Skin epidermis (tissue), 12 donors: ENCODE measurements at regions not wholly inside any gene's neighbourhood (a gene's known extent, or its start where the extent isn't known, plus 50 kb on each side); places are given as distances from the start of the nearest gene placed in this dataset.

Experiments used
- H3K27ac ChIP-seq, 21 experiments: fragments of 200-600 bp; sonication (generic) in 11 of 21; one replicate each; pipeline ENCODE4 v1.5.0; 2020; ENCODE audit warnings: mild to moderate bottlenecking in 3 of 21, inconsistent platforms in 2 of 21, moderate library complexity in 2 of 21
- H3K4me3 ChIP-seq, 7 experiments: fragments of 200-600 bp; sonication (generic) in 2 of 7; one replicate each; pipeline ENCODE4 v1.5.0; 2020; ENCODE audit warnings: inconsistent platforms in 2 of 7, mild to moderate bottlenecking in 2 of 7, moderate library complexity in 1 of 7

DNA sequence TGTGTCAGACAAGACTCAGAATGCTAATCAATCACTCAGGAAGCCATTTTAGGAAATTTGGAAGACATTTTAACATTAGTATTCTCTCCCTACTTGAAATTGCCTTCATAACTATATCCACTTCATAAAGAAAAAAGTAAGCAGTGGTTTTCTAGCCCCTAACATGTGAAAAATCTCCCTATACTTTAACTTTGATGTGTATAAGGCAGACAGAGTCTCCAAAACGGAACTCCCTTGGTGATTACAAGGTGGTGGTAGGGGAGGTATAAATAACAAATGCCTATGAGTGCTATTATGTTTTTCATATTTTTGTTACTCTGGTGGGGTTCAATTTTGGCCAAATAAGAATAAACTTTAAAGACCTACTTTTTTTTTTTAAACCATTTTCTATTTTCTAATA lies 300.3 kb downstream of the BTG1 start:
- H3K4me3 ChIP-seq = no peak overlapping the region
- no peak overlapping the region for H3K27ac ChIP-seq

DNA sequence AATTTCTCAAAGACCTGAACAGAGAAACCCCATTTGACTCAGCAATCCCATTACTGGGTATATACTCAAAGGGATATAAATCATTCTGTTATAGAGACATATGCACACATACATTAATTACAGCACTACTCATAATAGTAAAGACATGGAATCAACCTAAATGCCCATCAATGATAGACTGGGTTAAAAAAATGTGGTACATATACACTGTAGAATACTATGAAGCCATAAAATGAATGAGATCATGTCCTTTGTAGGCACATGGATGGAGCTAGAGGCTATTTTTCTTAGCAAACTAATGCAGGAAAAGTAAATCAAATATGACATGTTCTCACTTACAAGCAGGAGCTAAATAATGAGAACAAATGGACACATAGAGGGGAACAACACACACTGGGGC lies 303.8 kb downstream of the BTG1 start:
- no peak overlapping the region for H3K27ac ChIP-seq

DNA sequence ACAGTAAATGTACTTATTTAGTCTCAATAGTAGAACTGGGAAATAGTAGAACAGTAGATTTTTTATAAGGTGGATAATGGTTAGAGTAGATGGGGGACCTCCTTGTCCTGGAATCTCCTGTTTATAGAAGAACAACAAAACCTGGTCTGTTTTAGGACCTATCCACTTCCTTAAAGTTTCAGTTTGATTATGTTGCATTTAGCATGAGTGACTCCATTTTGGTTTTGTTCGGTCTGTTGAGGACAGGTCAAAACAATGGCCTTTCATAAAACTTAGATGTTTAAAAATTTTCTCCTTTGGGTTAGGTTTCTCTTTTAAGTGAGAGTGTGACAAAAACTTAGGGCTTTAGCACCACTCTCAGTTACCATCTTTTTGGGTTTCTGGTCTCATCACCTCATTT lies 308.9 kb downstream of the BTG1 start:
- H3K4me3 ChIP-seq = no peak overlapping the region
- no peak overlapping the region for H3K27ac ChIP-seq

More for the DNA sequence above, 303.8 kb downstream of the BTG1 start:
- no peak overlapping the region for H3K4me3 ChIP-seq

DNA sequence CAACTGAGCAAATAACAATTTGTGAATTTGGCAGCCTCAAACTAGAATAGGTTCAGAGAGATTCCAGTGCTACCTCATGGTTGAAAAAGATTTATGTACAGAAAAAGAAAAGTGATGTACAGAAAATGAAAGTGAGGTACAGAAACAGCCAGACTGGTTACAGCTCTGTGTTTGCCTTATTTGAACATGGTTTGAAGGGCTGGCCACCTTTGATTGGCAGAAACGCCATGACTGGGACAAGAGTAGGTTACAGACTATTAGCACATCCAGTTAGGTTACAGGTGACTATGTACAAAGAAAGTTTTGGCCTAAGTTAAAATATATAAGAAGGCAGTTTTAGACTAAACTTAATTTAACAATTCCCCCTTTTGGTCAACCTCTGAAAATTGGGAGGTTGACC lies 309.4 kb downstream of the BTG1 start:
- no peak overlapping the region for H3K27ac ChIP-seq
- H3K4me3 ChIP-seq = no peak overlapping the region

DNA sequence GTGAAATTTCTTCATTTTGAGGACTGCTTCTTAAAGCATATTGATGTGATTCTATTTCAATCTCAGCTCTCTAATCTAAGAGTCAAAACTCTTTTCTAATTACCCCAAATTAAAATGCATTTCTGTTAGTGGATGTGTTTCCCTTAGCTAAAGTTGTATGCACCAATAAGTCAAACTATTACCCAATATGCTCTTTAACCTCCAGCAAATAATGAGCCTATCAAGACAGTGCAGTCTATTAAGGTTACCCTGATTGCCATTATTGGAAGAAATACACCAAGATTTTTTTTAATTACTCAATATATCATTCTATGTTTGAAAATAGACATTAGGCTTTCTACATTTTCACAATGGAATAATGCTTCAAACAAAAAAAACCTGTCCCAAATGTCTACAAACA lies 310.0 kb downstream of the BTG1 start:
- no peak overlapping the region for H3K4me3 ChIP-seq
- no peak overlapping the region for H3K27ac ChIP-seq

DNA sequence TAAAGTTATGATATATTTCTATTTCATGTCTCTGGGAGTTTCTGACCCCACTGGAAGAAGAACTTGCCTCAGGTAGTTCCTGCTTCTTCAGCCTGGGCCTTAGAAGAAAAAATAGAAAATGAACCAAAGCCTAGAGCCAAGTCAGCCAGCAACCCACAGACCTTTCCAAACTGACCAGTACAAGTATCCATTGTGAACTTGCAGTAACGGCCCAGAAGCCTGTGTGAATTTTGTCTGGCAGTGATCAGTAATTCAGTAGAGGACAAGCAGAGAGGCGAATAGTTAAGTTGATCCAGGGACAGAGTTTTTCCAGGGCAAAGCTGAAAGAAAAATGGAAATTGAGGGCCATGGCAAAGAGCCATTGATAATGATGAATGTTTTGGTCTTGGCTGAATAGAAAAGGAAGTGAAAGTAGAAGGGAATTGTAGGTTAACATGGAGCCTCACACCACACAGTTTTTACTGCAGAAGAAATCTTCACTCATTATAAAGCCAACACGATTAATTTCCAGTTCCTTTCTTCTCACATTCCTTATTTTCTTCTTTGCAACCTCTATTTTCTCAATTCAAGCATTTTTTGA lies 311.8 kb downstream of the BTG1 start:
- H3K27ac ChIP-seq = no peak overlapping the region
- no peak overlapping the region for H3K4me3 ChIP-seq

DNA sequence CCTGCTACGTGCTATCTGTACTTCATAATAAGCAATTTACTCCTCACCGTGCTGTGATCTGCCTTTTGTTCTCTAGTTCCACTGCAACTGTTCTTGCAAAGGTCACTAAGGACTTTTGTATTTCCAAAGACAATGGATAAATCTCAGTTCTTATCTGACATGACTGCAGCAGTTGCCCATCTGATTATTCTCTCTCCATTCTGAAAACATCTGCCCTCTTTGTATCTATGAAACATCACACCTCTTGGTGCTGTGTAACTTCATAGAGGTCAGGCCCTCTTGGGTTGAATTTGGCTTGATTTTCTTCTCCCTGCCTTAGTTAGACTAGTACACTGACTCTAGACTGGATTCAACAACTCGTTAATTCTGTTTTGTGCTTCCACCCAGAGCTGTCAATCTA lies 319.6 kb downstream of the BTG1 start:
- Histone ChIP-seq H3K4me3 (no peak overlapping the region), H3K27ac (no peak overlapping the region)

DNA sequence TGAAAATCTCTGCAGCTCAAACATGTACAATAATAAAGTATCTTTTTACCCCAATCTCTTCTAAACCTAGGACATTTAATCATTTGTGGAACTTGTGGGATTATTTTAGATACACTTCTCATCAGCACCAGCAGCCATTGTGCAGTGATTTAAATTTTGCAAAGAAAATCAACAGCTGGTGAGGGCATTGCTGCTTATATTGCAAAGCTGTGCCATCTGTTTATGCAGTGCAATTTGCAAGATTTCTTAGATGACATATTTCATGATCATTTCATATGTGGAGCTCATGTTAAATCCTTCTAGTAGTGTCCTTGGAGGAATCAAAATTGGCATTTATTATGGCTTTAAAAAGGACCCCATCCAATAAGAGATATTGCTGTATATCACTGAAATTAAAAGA lies 320.7 kb downstream of the BTG1 start:
- no peak overlapping the region for H3K27ac ChIP-seq
- H3K4me3 ChIP-seq = no peak overlapping the region

DNA sequence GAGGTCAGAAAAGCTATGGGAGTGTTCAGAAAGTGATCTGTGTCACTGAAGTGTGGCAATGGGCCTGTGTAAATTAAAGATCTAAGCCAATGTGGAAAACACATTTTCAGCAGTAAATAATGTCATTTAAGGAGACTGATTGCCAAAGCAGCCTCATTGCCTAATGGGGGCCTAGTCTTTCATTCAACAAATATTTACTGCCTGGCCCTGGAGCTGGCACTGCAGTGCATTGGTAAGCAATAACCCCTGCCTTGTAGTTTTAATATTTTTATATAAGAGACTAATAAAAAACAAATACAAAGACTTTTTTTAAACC lies 326.6 kb downstream of the BTG1 start:
- Histone ChIP-seq H3K27ac (peak overlapping the region in 7 of 21 experiments; percentile 5 to 59 (median 27)), H3K4me3 (no peak overlapping the region)

DNA sequence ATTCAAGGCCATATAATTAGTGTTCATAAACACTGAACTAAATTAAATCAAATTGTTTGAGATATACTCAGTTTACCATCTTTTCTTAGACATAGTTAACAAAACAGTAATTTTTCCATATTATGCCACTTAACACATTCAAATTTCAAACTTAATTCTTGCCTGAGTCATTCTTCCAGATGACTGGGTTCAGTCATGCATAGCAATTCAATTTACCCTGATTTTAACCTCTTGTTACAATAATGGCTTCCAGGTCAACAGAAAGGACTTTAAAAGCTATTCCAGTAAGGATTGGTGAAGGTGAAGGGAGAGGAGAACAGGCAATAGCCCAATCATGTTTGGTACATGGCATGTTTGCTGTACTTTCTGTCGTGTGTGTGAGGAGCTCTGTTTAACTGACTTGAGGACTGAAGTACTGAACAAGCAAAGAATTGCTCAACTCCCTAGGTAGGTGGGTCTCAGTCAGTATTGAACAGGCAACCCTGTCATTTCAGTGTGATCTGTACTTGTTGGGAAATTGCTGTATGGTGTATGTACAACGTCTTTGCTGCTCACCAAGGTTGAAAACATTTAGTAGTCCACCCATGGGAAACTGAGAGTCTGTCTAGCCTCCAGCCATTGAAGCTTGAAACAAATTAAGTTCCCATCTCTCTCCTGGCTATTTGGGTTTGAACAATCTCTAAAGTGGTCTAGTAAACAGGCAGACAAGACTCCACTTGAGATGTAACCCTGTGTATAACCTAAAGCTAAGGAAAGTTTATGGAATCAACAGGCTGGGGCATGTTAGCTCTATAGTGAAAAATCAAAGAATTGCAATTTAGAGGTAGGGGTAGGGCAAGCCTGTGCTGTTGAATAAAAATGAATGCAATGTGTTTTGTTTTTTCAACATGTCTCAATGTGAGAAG lies 327.2 kb downstream of the BTG1 start:
- H3K4me3 ChIP-seq = no peak overlapping the region
- H3K27ac ChIP-seq = peak overlapping the region in 12 of 21 experiments; percentile 0 to 62 (median 26)

DNA sequence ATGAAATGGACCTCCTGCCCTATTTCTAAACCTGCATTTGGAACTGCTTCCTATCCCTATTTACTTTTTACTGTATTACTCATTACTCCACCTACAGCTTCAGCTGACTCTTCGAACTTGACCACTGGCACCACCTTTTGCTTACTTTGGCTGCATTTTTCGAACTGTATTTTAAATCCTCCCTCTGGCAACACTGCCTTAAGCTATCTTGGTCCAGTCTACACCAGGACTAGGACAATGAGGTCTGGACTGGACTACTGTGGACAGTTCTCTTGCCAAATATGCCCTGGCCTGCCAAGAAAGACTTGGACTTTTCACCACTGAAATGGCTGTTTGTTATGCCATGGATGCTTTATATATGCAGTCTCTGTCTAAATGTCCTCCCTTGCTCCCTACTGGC lies 328.1 kb downstream of the BTG1 start:
- no peak overlapping the region for H3K27ac ChIP-seq

DNA sequence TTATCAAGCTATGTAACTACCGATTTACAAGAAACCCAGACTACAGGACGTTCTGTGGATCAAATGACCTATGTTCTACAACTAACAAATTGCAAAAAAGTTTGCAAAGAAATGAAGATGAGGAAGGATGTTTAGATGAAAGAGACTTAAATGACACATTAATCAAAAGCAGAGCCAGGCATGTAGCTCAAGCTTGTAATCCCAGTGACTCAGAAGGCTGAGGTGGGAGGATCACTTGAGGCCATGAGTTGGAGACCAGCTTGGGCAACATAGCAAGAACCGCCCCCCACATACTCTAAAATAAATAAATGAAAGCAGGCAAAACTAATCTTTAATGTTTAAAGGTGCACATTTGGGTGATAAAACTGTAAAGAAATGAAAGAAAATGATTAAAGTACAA lies 331.9 kb downstream of the BTG1 start:
- no peak overlapping the region for H3K4me3 ChIP-seq
- H3K27ac ChIP-seq = no peak overlapping the region

More for the DNA sequence above, 328.1 kb downstream of the BTG1 start:
- no peak overlapping the region for H3K4me3 ChIP-seq

DNA sequence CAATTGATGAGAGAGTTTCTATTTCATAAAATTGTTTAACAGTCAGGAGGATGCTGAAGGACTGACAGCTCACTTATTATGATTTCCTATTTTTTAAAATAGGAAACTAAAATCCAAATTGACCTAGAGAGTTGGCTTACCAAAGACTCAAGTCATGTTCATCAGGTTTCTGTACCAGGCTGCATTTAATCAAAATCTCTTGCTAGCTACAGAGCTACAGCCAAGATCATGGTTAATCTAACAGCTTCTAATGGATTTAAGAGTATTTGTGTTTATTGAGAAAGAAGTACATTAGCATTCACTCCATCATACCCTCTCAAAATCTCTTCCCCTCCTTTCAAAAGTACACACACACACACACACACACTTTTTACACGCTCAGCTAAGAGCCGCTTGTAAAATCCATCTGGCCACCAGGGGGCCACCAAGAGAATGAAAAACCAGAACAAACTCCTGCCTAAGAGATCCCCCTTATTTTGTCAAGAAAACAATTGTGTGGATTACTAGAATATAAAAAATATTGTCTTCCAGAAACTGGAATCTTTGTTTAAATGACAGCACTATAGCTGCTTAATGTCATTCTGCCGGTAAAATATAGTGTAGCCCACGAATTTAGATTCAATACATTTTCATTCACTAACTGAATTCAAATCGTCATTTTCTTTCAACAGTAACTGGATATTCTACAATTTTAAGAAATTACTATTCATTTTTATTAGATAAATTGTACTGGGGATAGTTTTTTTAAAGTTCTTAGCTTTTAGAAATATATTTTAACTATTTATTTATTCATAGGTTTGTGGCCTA lies 334.0 kb downstream of the BTG1 start:
- H3K27ac ChIP-seq = no peak overlapping the region
- no peak overlapping the region for H3K4me3 ChIP-seq

DNA sequence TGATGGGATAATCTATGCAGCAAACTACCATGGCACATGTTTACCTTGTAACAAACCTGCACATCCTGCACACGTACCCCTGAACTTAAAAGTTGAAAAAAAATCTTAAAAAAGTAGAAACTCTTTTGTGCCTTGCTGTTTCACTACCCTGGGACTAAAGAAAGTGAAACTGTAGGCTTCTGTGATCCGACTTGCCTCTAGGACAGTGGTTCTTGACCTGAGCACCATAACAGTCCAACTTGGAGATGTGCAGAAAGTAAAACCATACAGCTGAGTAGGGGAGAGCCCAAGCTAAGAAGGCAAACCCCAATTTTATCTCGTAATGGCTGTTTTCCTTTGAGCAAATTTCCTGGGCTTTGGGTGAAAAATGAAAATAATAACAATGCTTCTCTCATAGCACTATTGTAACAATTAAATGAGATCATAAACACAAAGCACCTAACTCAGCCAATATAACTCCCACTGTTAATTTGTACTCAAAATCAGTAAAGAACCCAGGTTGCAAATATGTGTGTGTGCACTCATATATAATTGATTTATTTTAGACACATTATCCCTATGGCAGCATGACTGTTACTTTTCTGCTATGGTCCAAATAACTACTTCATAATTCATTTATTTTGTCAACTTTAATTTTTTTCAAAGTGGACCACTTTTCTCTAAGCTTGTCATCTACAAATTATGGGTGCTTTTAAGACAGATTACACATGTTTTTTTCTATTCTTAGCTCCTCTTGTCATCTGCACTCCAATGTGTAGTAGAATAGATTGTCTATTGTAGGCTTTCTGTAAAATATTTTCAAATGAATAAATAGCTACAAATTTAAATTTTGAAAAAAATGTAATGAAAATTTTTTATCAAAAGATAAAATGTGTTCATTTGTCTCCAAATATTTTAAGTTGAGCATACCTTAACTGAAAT lies 334.9 kb downstream of the BTG1 start:
- Histone ChIP-seq H3K4me3 (no peak overlapping the region), H3K27ac (no peak overlapping the region)

DNA sequence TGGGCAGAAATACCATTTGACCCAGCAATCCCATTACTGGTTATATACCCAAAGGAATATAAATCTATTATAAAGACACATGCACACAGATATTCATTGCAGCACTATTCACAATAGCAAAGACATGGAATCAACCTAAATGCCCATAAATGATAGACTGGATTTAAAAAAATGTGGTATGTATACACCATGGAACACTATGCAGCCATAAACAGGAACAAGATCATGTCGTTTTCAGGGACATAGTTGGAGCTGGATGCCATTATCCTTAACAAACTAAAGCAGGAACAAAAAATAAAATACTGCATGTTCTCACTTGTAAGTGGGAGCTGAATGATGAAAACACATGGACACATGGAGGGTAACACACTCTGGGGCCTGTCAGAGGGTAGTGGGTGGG lies 335.6 kb downstream of the BTG1 start:
- Histone ChIP-seq H3K4me3 (no peak overlapping the region), H3K27ac (no peak overlapping the region)

DNA sequence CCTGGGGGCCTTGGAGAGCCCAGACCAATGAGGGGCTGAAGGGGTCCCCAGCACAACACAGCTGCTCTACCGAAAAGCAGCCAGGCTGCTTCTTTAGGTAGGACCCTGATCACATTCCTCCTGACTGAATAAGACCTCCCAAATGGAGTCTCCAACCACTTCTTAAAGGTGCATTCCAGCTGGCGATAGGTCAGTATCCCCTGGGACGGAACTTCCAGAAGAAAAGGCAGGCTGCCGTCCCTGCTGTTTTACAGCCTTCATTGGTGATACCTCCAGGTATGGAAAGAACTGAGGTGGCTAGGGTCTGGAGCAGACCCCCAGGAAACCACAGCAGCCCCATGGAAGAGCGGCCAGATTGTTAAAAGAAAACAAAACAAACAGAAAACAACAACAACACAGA lies 340.6 kb downstream of the BTG1 start:
- Histone ChIP-seq H3K4me3 (no peak overlapping the region), H3K27ac (no peak overlapping the region)

DNA sequence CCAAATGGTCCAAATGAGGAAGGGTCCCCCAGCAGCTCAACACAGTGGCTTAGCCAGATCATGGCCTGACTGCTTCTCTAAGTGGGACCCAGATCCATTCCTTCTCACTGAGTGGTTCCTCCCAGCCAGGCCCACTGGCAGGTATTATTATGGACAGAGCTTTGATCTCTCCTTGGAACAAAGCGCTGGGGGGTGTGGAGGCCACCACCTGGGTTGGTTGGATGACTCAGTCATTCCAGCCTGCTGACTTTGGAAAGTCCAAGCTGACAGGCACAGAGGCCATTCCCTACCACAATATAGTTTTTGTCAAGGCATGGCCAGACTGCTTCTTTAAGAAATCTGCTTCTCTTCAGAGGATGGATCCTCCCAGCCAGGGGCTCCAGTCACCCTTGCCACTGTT lies 341.1 kb downstream of the BTG1 start:
- Histone ChIP-seq H3K27ac (no peak overlapping the region), H3K4me3 (no peak overlapping the region)

DNA sequence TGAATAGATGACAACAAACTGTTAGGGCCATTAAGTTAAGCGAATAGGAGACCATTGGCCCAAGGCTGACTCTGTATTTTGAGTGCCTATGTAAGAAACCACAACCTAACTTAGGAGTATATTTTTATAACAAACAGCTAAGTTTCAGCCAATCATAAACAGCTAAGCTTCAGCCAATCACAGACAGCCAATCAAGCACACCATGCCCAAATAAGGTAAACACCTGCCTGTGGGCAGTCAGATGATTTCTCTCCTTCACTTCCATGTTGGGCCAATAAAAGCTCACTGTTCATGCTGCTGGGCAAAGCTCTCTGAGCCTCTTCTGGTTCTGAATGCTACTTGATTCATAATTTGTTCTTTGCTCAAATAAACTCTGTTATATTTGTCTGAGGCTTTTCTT lies 344.6 kb downstream of the BTG1 start:
- H3K4me3 ChIP-seq = no peak overlapping the region
- no peak overlapping the region for H3K27ac ChIP-seq

DNA sequence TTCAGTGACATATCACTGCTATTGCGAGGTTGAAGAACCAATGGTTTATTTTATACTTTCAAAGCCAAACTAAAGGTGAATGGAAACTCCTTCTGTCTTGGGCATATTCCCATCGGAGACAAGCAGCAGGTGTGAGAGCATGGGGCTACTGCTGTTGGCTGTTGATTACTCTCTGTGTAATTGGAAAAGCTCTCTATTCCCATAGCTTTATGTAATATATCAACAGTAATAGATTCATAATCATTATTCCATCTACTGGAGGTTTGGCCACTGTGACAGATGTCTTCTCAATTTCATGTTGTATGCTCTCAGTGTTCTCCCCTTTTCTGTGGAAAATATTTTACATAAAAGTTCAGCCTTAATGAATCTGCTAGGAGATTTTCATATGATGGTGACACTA lies 352.0 kb downstream of the BTG1 start:
- no peak overlapping the region for H3K4me3 ChIP-seq
- no peak overlapping the region for H3K27ac ChIP-seq

DNA sequence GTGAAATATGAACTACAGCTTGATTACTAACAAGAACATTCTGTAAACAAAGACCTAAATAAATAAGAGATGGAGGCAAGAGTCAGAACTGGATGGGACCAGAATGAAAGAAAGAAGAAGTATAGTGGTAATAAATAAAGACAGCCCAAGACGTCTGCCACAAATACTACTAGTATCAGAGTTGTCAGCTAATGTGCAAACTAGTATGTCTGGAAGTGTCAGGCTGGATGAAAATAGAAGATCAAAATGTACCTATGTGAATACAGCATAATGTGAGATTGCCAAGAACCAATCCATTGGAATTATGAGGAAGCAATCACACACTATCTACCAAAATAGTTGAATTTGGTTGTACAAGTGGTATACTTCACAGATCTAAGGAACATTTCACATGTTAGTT lies 353.0 kb downstream of the BTG1 start:
- H3K27ac ChIP-seq = no peak overlapping the region

More for the DNA sequence above, 353.0 kb downstream of the BTG1 start:
- no peak overlapping the region for H3K4me3 ChIP-seq
